Right lobe of liver (tissue), 4 donors: ENCODE measurements at regions not wholly inside any gene's neighbourhood (a gene's known extent, or its start where the extent isn't known, plus 50 kb on each side); places are given as distances from the start of the nearest gene placed in this dataset.
"Not testable (repeated sequence)": the region's sequence is repeated elsewhere in the genome, so short reads cannot be mapped to it uniquely, and the experiment has no call there.

Experiments used
- POLR2A ChIP-seq: fragments of 450-650 bp; IDR thresholded peaks from one replicate; pipeline ENCODE4 v1.6.1; 2017; ENCODE audit warnings: antibody characterized with exemption, mild to moderate bottlenecking
- TF ChIP-seq, protein P1 (sequence below), 4 donors: fragments of 200-600 bp in 3 of 4; fragments of 450-650 bp in 1 of 4; IDR thresholded peaks; one replicate each; pipeline versions ENCODE4 v1.5.1 to v1.8.0; 2016 to 2022; ENCODE audit warnings: antibody characterized with exemption in 4 of 4, mild to moderate bottlenecking in 2 of 4
- donor health status: DM: no; HTN: no; CAD: no.
- donor health status: DM: no; HTN: no; CAD: no.
- donor health status: DM: no; HTN: yes; CAD: no.

DNA sequence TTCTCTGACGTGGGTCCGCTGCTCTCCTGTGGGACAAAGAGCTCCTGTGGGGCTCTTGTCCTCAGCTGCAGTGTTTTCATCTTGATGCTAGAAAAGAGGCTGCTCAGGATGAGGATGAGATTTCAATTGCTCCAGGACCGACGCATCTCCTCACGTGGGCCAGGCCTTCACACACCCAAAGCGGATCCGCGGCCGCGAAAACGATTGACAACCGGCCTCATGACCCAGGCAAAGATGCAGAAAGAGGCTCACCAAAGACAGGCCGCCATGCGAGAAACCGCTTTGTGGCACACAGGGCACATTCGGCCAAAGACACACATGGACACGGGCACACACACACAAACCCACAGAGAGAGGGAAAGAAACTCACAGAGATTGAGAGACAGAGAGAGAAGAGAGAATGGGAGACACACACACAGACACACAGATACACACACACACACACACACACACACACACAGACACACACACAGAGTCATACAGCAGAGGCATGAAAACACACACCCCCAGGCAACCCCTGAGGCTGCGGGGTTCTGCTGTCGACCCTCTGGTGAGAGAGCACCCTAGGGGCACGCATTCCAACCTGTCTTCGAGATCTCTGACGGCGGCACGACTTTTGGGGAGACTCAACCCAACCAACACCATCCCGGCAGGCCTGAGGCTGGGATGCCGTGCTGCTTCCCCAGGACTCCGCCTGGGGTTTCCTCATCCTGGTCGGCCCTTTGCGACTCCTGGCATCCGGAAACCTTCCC lies 168.5 kb upstream of the ZNF337 start:
- TF ChIP-seq, protein P1, sequence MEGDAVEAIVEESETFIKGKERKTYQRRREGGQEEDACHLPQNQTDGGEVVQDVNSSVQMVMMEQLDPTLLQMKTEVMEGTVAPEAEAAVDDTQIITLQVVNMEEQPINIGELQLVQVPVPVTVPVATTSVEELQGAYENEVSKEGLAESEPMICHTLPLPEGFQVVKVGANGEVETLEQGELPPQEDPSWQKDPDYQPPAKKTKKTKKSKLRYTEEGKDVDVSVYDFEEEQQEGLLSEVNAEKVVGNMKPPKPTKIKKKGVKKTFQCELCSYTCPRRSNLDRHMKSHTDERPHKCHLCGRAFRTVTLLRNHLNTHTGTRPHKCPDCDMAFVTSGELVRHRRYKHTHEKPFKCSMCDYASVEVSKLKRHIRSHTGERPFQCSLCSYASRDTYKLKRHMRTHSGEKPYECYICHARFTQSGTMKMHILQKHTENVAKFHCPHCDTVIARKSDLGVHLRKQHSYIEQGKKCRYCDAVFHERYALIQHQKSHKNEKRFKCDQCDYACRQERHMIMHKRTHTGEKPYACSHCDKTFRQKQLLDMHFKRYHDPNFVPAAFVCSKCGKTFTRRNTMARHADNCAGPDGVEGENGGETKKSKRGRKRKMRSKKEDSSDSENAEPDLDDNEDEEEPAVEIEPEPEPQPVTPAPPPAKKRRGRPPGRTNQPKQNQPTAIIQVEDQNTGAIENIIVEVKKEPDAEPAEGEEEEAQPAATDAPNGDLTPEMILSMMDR (IDR thresholded peaks at IDR 0.05), result not testable (repeated sequence)
- not testable (repeated sequence) for TF ChIP-seq POLR2A
